WTC11 (cell line): ENCODE measurements at regions not wholly inside any gene's neighbourhood (a gene's known extent, or its start where the extent isn't known, plus 50 kb on each side); places are given as distances from the start of the nearest gene placed in this dataset.

Experiments
- ATAC-seq: fragments of 200-7000 bp; cut with Tn5 transposase; 2 replicates; pipeline ENCODE4 v1.10.0; 2021; ENCODE audit warnings: mild to moderate bottlenecking, moderate library complexity
- CTCF ChIA-PET: fragments of 300-600 bp; sonication (Branson Sonifier 250); formaldehyde crosslinking; loops from one replicate; lab custom pipeline; 2021; ENCODE audit warnings: antibody characterized with exemption; lab: Charles Lee
- POLR2A ChIA-PET: fragments of 350-600 bp; sonication (Branson Sonifier 250); formaldehyde crosslinking; loops from one replicate; lab custom pipeline; 2021; ENCODE audit warnings: antibody characterized with exemption; lab: Charles Lee
- DNase-seq: peaks from one replicate; pipeline ENCODE4 v3.0.0; 2021; ENCODE audit warnings: low spot score
- H3K27ac Mint-ChIP-seq: 2 replicates; pipeline ENCODE4 v1.8.0; 2021; ENCODE audit warnings: mixed read lengths
- H3K27me3 Mint-ChIP-seq: 2 replicates; pipeline ENCODE4 v1.8.0; 2021; ENCODE audit warnings: low read depth, mild to moderate bottlenecking, moderate library complexity, mixed read lengths
- H3K36me3 Mint-ChIP-seq: 2 replicates; pipeline ENCODE4 v1.8.0; 2021; ENCODE audit warnings: mixed read lengths
- H3K4me1 Mint-ChIP-seq: 2 replicates; pipeline ENCODE4 v1.8.0; 2022; ENCODE audit warnings: mixed read lengths
- H3K4me3 Mint-ChIP-seq: 2 replicates; pipeline ENCODE4 v1.8.0; 2021; ENCODE audit warnings: mild to moderate bottlenecking, moderate library complexity, mixed read lengths
- H3K9me3 Mint-ChIP-seq: 2 replicates; pipeline ENCODE4 v1.8.0; 2021; ENCODE audit warnings: mixed read lengths
- CBFB ChIP-seq: sonication (generic); formaldehyde crosslinking; IDR thresholded peaks from 2 replicates; pipeline ENCODE4 v1.8.1; 2022; ENCODE audit warnings: mild to moderate bottlenecking, low read depth, missing genetic modification reagents
- ELF4 ChIP-seq: sonication (generic); formaldehyde crosslinking; IDR thresholded peaks from 2 replicates; pipeline ENCODE4 v1.8.1; 2022; ENCODE audit warnings: low read depth, mild to moderate bottlenecking, moderate library complexity, missing genetic modification reagents
- ESRRA ChIP-seq: sonication (generic); formaldehyde crosslinking; IDR thresholded peaks from 2 replicates; pipeline ENCODE4 v1.8.1; 2022; ENCODE audit warnings: mild to moderate bottlenecking, missing genetic modification reagents, borderline replicate concordance
- FOXJ3 ChIP-seq: sonication (generic); formaldehyde crosslinking; IDR thresholded peaks from 2 replicates; pipeline ENCODE4 v1.9.0; 2021; ENCODE audit warnings: missing genetic modification reagents, mild to moderate bottlenecking, borderline replicate concordance
- GTF2I ChIP-seq: fragments of 250-450 bp; sonication (Bioruptor Pico); conservative IDR thresholded peaks from 2 replicates; pipeline ENCODE4 v1.4.0; 2021; ENCODE audit warnings: mild to moderate bottlenecking
- JUN ChIP-seq: sonication (generic); formaldehyde crosslinking; IDR thresholded peaks from 2 replicates; pipeline ENCODE4 v1.8.0; 2023; ENCODE audit warnings: mild to moderate bottlenecking, missing genetic modification reagents
- MYBL2 ChIP-seq: sonication (generic); formaldehyde crosslinking; IDR thresholded peaks from 2 replicates; pipeline ENCODE4 v1.8.1; 2023; ENCODE audit warnings: mild to moderate bottlenecking, moderate library complexity, missing genetic modification reagents
- SMAD3 ChIP-seq: sonication (generic); formaldehyde crosslinking; IDR thresholded peaks from 2 replicates; pipeline ENCODE4 v1.8.0; 2022; ENCODE audit warnings: missing genetic modification reagents, mild to moderate bottlenecking, borderline replicate concordance
- SOX15 ChIP-seq: fragments of 250-450 bp; sonication (Bioruptor Pico); IDR thresholded peaks from 2 replicates; pipeline ENCODE4 v1.9.0; 2021; ENCODE audit warnings: mild to moderate bottlenecking
- ZNF671 ChIP-seq: fragments of 250-450 bp; sonication (Bioruptor Pico); IDR thresholded peaks from 2 replicates; pipeline ENCODE4 v1.8.0; 2021; ENCODE audit warnings: mild to moderate bottlenecking
- TF ChIP-seq, protein P1 (sequence below): sonication (generic); formaldehyde crosslinking; IDR thresholded peaks from 2 replicates; pipeline ENCODE4 v1.8.0; 2022; ENCODE audit warnings: mild to moderate bottlenecking, missing genetic modification reagents
- TF ChIP-seq, protein P2 (sequence below): sonication (generic); formaldehyde crosslinking; conservative IDR thresholded peaks from 2 replicates; pipeline ENCODE4 v1.8.1; 2023; ENCODE audit warnings: mild to moderate bottlenecking, low read depth, missing genetic modification reagents, moderate library complexity
- TF ChIP-seq, protein P3 (sequence below): sonication (generic); formaldehyde crosslinking; IDR thresholded peaks from 2 replicates; pipeline ENCODE4 v1.8.1; 2023; ENCODE audit warnings: mild to moderate bottlenecking, missing genetic modification reagents, moderate library complexity
- TF ChIP-seq, protein P4 (sequence below): sonication (generic); formaldehyde crosslinking; IDR thresholded peaks from 2 replicates; pipeline ENCODE4 v1.8.1; 2022; ENCODE audit warnings: low read depth, mild to moderate bottlenecking, moderate library complexity, missing genetic modification reagents, borderline replicate concordance
- TF ChIP-seq, protein P5 (sequence below): sonication (generic); formaldehyde crosslinking; IDR thresholded peaks from 2 replicates; pipeline ENCODE4 v1.8.0; 2022; ENCODE audit warnings: mild to moderate bottlenecking, missing genetic modification reagents
- TF ChIP-seq, protein P6 (sequence below): sonication (generic); formaldehyde crosslinking; IDR thresholded peaks from 2 replicates; pipeline ENCODE4 v1.8.1; 2022; ENCODE audit warnings: missing genetic modification reagents, borderline replicate concordance
- TF ChIP-seq, protein P7 (sequence below): fragments of 250-450 bp; sonication (Bioruptor Pico); IDR thresholded peaks from 2 replicates; pipeline ENCODE4 v1.9.0; 2021; ENCODE audit warnings: mild to moderate bottlenecking
- TF ChIP-seq, protein P8 (sequence below): sonication (generic); formaldehyde crosslinking; IDR thresholded peaks from 2 replicates; pipeline ENCODE4 v1.8.0; 2023; ENCODE audit warnings: mild to moderate bottlenecking, missing genetic modification reagents
- TF ChIP-seq, protein P9 (sequence below): sonication (generic); formaldehyde crosslinking; IDR thresholded peaks from 2 replicates; pipeline ENCODE4 v1.8.1; 2023; ENCODE audit warnings: mild to moderate bottlenecking, missing genetic modification reagents

DNA sequence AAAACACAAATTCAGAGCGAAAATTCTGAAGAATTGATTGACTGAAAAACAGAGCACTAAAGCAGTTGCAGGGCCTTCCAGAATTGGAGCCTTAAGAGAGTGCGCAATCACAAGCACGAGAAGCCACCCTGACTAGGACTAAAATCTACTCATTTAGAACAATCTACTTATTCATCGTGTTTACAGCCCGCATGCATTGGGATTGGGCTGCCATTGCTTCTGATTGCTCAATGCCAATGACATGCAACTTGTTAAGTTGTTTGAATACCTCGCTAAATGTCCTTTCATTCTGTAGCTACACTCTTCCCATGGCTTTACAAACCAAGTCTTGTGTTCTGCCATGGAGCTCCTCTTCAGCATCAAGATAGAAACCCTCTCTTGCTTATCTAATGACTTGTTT lies 425.9 kb upstream of the POM121L12 start:
- POLR2A ChIA-PET = no interaction called here
- H3K27me3 Mint-ChIP-seq = no peaks in the 10 kb centered on the region
- CTCF ChIA-PET = no interaction called here
- H3K4me1 Mint-ChIP-seq = no peaks in the 10 kb centered on the region
- H3K4me3 Mint-ChIP-seq = no peak overlapping the region
- TF ChIP-seq FOXJ3 (CRISPR knock-in tag) (no peak), ESRRA (CRISPR knock-in tag) (no peak), SOX15 (no peak)
- TF ChIP-seq, protein P1, sequence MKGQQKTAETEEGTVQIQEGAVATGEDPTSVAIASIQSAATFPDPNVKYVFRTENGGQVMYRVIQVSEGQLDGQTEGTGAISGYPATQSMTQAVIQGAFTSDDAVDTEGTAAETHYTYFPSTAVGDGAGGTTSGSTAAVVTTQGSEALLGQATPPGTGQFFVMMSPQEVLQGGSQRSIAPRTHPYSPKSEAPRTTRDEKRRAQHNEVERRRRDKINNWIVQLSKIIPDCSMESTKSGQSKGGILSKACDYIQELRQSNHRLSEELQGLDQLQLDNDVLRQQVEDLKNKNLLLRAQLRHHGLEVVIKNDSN (CRISPR knock-in tag) = no peak
- TF ChIP-seq, protein P2, sequence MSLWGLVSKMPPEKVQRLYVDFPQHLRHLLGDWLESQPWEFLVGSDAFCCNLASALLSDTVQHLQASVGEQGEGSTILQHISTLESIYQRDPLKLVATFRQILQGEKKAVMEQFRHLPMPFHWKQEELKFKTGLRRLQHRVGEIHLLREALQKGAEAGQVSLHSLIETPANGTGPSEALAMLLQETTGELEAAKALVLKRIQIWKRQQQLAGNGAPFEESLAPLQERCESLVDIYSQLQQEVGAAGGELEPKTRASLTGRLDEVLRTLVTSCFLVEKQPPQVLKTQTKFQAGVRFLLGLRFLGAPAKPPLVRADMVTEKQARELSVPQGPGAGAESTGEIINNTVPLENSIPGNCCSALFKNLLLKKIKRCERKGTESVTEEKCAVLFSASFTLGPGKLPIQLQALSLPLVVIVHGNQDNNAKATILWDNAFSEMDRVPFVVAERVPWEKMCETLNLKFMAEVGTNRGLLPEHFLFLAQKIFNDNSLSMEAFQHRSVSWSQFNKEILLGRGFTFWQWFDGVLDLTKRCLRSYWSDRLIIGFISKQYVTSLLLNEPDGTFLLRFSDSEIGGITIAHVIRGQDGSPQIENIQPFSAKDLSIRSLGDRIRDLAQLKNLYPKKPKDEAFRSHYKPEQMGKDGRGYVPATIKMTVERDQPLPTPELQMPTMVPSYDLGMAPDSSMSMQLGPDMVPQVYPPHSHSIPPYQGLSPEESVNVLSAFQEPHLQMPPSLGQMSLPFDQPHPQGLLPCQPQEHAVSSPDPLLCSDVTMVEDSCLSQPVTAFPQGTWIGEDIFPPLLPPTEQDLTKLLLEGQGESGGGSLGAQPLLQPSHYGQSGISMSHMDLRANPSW (CRISPR knock-in tag) = no peak
- TF ChIP-seq, protein P3, sequence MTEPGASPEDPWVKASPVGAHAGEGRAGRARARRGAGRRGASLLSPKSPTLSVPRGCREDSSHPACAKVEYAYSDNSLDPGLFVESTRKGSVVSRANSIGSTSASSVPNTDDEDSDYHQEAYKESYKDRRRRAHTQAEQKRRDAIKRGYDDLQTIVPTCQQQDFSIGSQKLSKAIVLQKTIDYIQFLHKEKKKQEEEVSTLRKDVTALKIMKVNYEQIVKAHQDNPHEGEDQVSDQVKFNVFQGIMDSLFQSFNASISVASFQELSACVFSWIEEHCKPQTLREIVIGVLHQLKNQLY (CRISPR knock-in tag) = no peak
- no peak overlapping the region for H3K27ac Mint-ChIP-seq
- peaks cover 30% of the 10 kb centered on the region for H3K9me3 Mint-ChIP-seq
- ATAC-seq = no peak
- H3K36me3 Mint-ChIP-seq = peaks cover 7% of the 10 kb centered on the region
- DNase-seq = no peak

DNA sequence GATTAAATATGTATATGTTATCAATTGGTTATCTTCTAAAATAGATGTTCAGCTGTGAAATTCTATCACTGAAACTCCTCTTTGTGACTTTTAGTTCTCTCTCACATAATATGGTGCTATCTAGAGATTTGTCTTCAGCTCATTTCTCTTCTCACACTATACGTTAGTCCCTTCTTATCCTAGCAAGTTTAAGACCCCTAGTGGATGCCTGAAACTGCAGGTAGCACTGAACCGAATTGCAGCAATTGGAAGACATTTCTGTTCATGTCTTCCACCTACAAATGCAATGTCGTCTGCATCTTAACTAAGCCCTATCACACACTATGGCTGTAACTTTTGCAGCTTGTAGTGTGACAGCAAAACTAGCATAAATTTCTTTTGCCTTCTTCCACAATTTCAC lies 442.7 kb upstream of the POM121L12 start:
- H3K36me3 Mint-ChIP-seq = peaks cover 31% of the 10 kb centered on the region
- peaks cover 11% of the 10 kb centered on the region for H3K4me1 Mint-ChIP-seq
- no peaks in the 10 kb centered on the region for H3K27me3 Mint-ChIP-seq
- ChIA-PET CTCF (no interaction called here), POLR2A (no interaction called here)
- DNase-seq (no peak), ATAC-seq (peak; percentile 56; the same call in 1 of the 2 replicates)
- H3K27ac Mint-ChIP-seq = no peak overlapping the region
- H3K9me3 Mint-ChIP-seq = peaks cover 41% of the 10 kb centered on the region
- H3K4me3 Mint-ChIP-seq = no peak overlapping the region
- TF ChIP-seq, protein P4, sequence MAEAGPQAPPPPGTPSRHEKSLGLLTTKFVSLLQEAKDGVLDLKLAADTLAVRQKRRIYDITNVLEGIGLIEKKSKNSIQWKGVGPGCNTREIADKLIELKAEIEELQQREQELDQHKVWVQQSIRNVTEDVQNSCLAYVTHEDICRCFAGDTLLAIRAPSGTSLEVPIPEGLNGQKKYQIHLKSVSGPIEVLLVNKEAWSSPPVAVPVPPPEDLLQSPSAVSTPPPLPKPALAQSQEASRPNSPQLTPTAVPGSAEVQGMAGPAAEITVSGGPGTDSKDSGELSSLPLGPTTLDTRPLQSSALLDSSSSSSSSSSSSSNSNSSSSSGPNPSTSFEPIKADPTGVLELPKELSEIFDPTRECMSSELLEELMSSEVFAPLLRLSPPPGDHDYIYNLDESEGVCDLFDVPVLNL (CRISPR knock-in tag) = no peak
- TF ChIP-seq ELF4 (CRISPR knock-in tag) = no peak
- TF ChIP-seq, protein P5, sequence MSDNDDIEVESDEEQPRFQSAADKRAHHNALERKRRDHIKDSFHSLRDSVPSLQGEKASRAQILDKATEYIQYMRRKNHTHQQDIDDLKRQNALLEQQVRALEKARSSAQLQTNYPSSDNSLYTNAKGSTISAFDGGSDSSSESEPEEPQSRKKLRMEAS = no peak
- no peak for TF ChIP-seq ZNF671 (CRISPR knock-in tag)
- TF ChIP-seq, protein P6, sequence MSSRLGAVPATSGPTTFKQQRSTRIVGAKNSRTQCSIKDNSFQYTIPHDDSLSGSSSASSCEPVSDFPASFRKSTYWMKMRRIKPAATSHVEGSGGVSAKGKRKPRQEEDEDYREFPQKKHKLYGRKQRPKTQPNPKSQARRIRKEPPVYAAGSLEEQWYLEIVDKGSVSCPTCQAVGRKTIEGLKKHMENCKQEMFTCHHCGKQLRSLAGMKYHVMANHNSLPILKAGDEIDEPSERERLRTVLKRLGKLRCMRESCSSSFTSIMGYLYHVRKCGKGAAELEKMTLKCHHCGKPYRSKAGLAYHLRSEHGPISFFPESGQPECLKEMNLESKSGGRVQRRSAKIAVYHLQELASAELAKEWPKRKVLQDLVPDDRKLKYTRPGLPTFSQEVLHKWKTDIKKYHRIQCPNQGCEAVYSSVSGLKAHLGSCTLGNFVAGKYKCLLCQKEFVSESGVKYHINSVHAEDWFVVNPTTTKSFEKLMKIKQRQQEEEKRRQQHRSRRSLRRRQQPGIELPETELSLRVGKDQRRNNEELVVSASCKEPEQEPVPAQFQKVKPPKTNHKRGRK (CRISPR knock-in tag) = no peak
- TF ChIP-seq, protein P7, sequence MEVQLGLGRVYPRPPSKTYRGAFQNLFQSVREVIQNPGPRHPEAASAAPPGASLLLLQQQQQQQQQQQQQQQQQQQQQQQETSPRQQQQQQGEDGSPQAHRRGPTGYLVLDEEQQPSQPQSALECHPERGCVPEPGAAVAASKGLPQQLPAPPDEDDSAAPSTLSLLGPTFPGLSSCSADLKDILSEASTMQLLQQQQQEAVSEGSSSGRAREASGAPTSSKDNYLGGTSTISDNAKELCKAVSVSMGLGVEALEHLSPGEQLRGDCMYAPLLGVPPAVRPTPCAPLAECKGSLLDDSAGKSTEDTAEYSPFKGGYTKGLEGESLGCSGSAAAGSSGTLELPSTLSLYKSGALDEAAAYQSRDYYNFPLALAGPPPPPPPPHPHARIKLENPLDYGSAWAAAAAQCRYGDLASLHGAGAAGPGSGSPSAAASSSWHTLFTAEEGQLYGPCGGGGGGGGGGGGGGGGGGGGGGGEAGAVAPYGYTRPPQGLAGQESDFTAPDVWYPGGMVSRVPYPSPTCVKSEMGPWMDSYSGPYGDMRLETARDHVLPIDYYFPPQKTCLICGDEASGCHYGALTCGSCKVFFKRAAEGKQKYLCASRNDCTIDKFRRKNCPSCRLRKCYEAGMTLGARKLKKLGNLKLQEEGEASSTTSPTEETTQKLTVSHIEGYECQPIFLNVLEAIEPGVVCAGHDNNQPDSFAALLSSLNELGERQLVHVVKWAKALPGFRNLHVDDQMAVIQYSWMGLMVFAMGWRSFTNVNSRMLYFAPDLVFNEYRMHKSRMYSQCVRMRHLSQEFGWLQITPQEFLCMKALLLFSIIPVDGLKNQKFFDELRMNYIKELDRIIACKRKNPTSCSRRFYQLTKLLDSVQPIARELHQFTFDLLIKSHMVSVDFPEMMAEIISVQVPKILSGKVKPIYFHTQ (CRISPR knock-in tag) = no peak
- TF ChIP-seq MYBL2 (CRISPR knock-in tag) = no peak
- no peak for TF ChIP-seq GTF2I
- no peak for TF ChIP-seq SMAD3 (CRISPR knock-in tag)
- TF ChIP-seq, protein P8, sequence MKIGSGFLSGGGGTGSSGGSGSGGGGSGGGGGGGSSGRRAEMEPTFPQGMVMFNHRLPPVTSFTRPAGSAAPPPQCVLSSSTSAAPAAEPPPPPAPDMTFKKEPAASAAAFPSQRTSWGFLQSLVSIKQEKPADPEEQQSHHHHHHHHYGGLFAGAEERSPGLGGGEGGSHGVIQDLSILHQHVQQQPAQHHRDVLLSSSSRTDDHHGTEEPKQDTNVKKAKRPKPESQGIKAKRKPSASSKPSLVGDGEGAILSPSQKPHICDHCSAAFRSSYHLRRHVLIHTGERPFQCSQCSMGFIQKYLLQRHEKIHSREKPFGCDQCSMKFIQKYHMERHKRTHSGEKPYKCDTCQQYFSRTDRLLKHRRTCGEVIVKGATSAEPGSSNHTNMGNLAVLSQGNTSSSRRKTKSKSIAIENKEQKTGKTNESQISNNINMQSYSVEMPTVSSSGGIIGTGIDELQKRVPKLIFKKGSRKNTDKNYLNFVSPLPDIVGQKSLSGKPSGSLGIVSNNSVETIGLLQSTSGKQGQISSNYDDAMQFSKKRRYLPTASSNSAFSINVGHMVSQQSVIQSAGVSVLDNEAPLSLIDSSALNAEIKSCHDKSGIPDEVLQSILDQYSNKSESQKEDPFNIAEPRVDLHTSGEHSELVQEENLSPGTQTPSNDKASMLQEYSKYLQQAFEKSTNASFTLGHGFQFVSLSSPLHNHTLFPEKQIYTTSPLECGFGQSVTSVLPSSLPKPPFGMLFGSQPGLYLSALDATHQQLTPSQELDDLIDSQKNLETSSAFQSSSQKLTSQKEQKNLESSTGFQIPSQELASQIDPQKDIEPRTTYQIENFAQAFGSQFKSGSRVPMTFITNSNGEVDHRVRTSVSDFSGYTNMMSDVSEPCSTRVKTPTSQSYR (CRISPR knock-in tag) = no peak
- TF ChIP-seq JUN (CRISPR knock-in tag) = no peak
- TF ChIP-seq, protein P9, sequence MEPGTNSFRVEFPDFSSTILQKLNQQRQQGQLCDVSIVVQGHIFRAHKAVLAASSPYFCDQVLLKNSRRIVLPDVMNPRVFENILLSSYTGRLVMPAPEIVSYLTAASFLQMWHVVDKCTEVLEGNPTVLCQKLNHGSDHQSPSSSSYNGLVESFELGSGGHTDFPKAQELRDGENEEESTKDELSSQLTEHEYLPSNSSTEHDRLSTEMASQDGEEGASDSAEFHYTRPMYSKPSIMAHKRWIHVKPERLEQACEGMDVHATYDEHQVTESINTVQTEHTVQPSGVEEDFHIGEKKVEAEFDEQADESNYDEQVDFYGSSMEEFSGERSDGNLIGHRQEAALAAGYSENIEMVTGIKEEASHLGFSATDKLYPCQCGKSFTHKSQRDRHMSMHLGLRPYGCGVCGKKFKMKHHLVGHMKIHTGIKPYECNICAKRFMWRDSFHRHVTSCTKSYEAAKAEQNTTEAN = no peak
- no peak for TF ChIP-seq CBFB
